Osteocyte (in vitro differentiated cells): ENCODE measurements at regions not wholly inside any gene's neighbourhood (a gene's known extent, or its start where the extent isn't known, plus 50 kb on each side); places are given as distances from the start of the nearest gene placed in this dataset.

ENCODE experiments used
- DNase-seq: peaks from one replicate; pipeline ENCODE4 v3.0.0; 2021; ENCODE audit warnings: mixed read lengths; ENCODE audit not compliant: unreplicated experiment; ENCODE audit errors: extremely low spot score
- H3K27ac Mint-ChIP-seq: one replicate; pipeline ENCODE4 v1.8.0; 2021; ENCODE audit warnings: mild to moderate bottlenecking, mixed read lengths; ENCODE audit not compliant: unreplicated experiment
- H3K27me3 Mint-ChIP-seq: one replicate; pipeline ENCODE4 v1.8.0; 2021; ENCODE audit warnings: mixed read lengths; ENCODE audit not compliant: unreplicated experiment
- H3K36me3 Mint-ChIP-seq: one replicate; pipeline ENCODE4 v1.8.0; 2021; ENCODE audit warnings: mixed read lengths; ENCODE audit not compliant: unreplicated experiment
- H3K4me1 Mint-ChIP-seq: one replicate; pipeline ENCODE4 v1.8.0; 2021; ENCODE audit warnings: mixed read lengths; ENCODE audit not compliant: unreplicated experiment
- H3K4me3 Mint-ChIP-seq: one replicate; pipeline ENCODE4 v1.8.0; 2021; ENCODE audit warnings: mild to moderate bottlenecking, moderate library complexity, mixed read lengths; ENCODE audit not compliant: unreplicated experiment
- H3K9me3 Mint-ChIP-seq: one replicate; pipeline ENCODE4 v1.8.0; 2021; ENCODE audit warnings: mixed read lengths; ENCODE audit not compliant: unreplicated experiment
- CTCF ChIP-seq: fragments of 200-600 bp; sonication (generic); IDR thresholded peaks from 2 replicates; pipeline ENCODE4 v1.5.0; 2021; ENCODE audit warnings: antibody characterized with exemption, mild to moderate bottlenecking, moderate library complexity

- Mint-ChIP-seq H3K4me1 (peaks cover 26% of the 10 kb centered on the region), H3K27ac (no peak overlapping the region), H3K4me3 (no peak overlapping the region), H3K27me3 (no peaks in the 10 kb centered on the region), H3K9me3 (no peaks in the 10 kb centered on the region), H3K36me3 (no peaks in the 10 kb centered on the region)
- no peak for DNase-seq
- no peak for TF ChIP-seq CTCF
Observed at GRCh38 chr10:63887600-63888370, 366.6 kb downstream of the REEP3 start.

- no peaks in the 10 kb centered on the region for H3K36me3 Mint-ChIP-seq
- no peaks in the 10 kb centered on the region for H3K9me3 Mint-ChIP-seq
- H3K4me1 Mint-ChIP-seq: peaks cover 26% of the 10 kb centered on the region
- H3K27me3 Mint-ChIP-seq: no peaks in the 10 kb centered on the region
- peak overlapping the region; percentile 15 for H3K4me3 Mint-ChIP-seq
- H3K27ac Mint-ChIP-seq: peak overlapping the region; percentile 66
- no peak for DNase-seq
- no peak for TF ChIP-seq CTCF
Observed at GRCh38 chr10:63889803-63890202, 368.6 kb downstream of the REEP3 start.

GRCh38 chr10:63896992-63897391, 375.8 kb downstream of the REEP3 start:
- H3K4me1 Mint-ChIP-seq: peaks cover 7% of the 10 kb centered on the region
- H3K27me3 Mint-ChIP-seq: no peaks in the 10 kb centered on the region
- H3K27ac Mint-ChIP-seq: no peak overlapping the region
- H3K4me3 Mint-ChIP-seq: no peak overlapping the region
- no peak for DNase-seq
- H3K36me3 Mint-ChIP-seq: no peaks in the 10 kb centered on the region
- no peaks in the 10 kb centered on the region for H3K9me3 Mint-ChIP-seq
- no peak for TF ChIP-seq CTCF

GRCh38 chr10:63899673-63900300, 378.6 kb downstream of the REEP3 start:
- Mint-ChIP-seq H3K27me3 (no peaks in the 10 kb centered on the region), H3K9me3 (no peaks in the 10 kb centered on the region), H3K4me3 (no peak overlapping the region), H3K36me3 (no peaks in the 10 kb centered on the region), H3K27ac (no peak overlapping the region), H3K4me1 (peaks cover 9% of the 10 kb centered on the region)
- TF ChIP-seq CTCF: no peak
- no peak for DNase-seq

GRCh38 chr10:63901228-63901627, 380.0 kb downstream of the REEP3 start:
- Mint-ChIP-seq H3K27ac (no peak overlapping the region), H3K36me3 (no peaks in the 10 kb centered on the region), H3K27me3 (no peaks in the 10 kb centered on the region), H3K4me1 (peaks cover 9% of the 10 kb centered on the region), H3K9me3 (peaks cover 3% of the 10 kb centered on the region), H3K4me3 (no peak overlapping the region)
- TF ChIP-seq CTCF: peak; percentile 22
- DNase-seq: no peak
